ENCODE measurements at regions not wholly inside any gene's neighbourhood (a gene's known extent, or its start where the extent isn't known, plus 50 kb on each side); places are given as distances from the start of the nearest gene placed in this dataset.

DNA sequence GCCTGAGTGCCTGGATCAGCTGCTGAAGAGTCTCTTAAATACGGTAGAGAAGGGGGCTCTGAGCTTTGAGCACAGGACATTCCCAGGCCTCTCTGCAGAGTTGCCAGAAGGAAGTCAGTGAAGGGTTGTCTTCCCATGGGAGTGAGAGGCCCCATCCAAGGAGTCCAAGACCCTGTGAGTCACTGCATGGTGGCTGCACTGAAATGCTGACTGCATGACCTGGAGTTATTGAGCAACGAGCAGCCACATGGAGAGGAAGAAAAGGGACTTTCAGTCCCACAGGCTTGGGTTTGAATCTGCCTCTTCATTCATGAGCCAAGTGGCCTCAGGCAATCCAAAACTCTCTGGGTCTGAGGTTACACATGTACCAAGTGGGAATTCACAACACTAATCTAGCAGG, 69.6 kb upstream of the RASGRF1 start:
- no peaks in the 10 kb centered on the region for H3K9me2 ChIP-seq (replicated peaks; ENCODE audit: insufficient read depth)
- no peak overlapping the region for H2AFZ ChIP-seq
- TF ChIP-seq EZH2 (IDR thresholded peaks at IDR 0.05; ENCODE audit: borderline replicate concordance) (no peak), CTCF (IDR thresholded peaks at IDR 0.05; ENCODE audit: poor library complexity) (no peak), EZH2phosphoT487 (IDR thresholded peaks at IDR 0.05; ENCODE audit: low read depth, severe bottlenecking, unreplicated experiment) (no peak)

DNA sequence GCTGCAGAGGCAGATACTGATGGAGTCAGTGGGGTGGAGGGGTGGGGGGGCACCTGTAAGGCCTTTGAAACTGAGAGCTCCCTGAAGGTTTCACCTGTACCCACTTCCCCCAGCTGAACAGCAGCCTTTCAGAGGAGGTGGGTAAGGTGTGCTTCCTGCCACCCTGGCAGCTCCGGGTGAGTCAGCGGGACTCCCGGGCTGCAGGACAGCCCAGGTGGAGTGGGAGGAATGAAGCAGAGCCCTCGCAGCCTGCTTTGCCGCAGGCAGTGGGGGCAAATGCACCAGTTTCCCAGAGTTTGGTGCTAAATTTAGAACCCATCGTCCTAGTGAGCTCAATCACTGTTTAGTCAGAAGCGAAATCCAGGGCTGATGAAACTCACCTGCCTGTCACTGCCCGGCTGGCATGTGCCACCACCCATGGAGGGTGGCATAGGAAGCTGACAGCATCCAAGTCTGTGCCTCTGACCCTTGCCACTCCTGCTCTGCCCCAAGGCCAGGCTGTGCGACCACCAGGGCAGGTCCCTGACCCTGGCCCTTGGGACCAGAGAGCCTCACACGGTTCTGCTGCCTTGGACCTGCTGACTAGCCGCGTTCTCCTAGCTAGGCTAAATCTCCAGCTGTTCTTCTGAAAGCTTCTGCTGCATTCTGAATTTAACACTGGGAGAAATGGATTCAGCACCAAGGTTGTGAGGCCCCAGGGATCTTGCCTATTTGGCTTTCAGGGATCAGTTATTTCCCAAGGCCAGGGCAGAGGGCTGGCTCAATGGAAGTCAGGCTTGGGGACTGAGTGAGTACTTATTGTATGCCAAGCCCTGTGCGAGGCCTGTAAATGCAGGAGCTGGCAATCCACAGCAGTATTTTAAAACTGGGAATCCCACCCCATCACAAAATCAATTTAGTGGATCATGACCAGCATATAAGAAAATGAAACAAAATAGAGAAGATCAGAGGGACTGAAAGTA, 67.3 kb upstream of the RASGRF1 start:
- no peak overlapping the region for H3K4me3 ChIP-seq
- no peak overlapping the region for H2AFZ ChIP-seq
- H4K20me1 ChIP-seq (ENCODE audit: insufficient read depth, poor library complexity, severe bottlenecking), result no peaks in the 10 kb centered on the region
- H3K27ac ChIP-seq, result no peak overlapping the region
- H3K27me3 ChIP-seq, result no peaks in the 10 kb centered on the region
- WGBS (ENCODE audit: low lambda C conversion rate, missing lambda C conversion rate), result 83% methylated on average over 13 of the region's 13 CpGs
- H3K4me1 ChIP-seq (ENCODE audit: insufficient read depth), result no peaks in the 10 kb centered on the region
- no peaks in the 10 kb centered on the region for H3K36me3 ChIP-seq (replicated peaks; ENCODE audit: insufficient read depth, low read depth)
- no peak for DNase-seq (ENCODE audit: low spot score)
- H3K4me2 ChIP-seq, result no peak overlapping the region
- H3K9me3 ChIP-seq (ENCODE audit: low read depth), result no peaks in the 10 kb centered on the region
- no peaks in the 10 kb centered on the region for H3K79me2 ChIP-seq
- no peaks in the 10 kb centered on the region for H3K9me2 ChIP-seq (replicated peaks; ENCODE audit: insufficient read depth)
- TF ChIP-seq CTCF (IDR thresholded peaks at IDR 0.05; ENCODE audit: poor library complexity) (no peak), EZH2 (IDR thresholded peaks at IDR 0.05; ENCODE audit: borderline replicate concordance) (no peak), EZH2phosphoT487 (IDR thresholded peaks at IDR 0.05; ENCODE audit: low read depth, severe bottlenecking, unreplicated experiment) (no peak)

More for the DNA sequence above, 69.6 kb upstream of the RASGRF1 start:
- no peak overlapping the region for H3K4me3 ChIP-seq
- no peak overlapping the region for H3K27ac ChIP-seq
- no peak overlapping the region for H3K4me2 ChIP-seq
- DNase-seq (ENCODE audit: low spot score), result no peak
- no peaks in the 10 kb centered on the region for H3K36me3 ChIP-seq (replicated peaks; ENCODE audit: insufficient read depth, low read depth)
- no peaks in the 10 kb centered on the region for H3K4me1 ChIP-seq (ENCODE audit: insufficient read depth)
- WGBS (ENCODE audit: low lambda C conversion rate, missing lambda C conversion rate), result 93% methylated on average over 2 of the region's 2 CpGs
- H3K79me2 ChIP-seq, result no peaks in the 10 kb centered on the region
- H4K20me1 ChIP-seq (ENCODE audit: insufficient read depth, poor library complexity, severe bottlenecking), result no peaks in the 10 kb centered on the region
- no peaks in the 10 kb centered on the region for H3K27me3 ChIP-seq
- no peaks in the 10 kb centered on the region for H3K9me3 ChIP-seq (ENCODE audit: low read depth)

GRCh38 chr15:79156704-79157375, 66.3 kb upstream of the RASGRF1 start:
- no peaks in the 10 kb centered on the region for H3K27me3 ChIP-seq
- H3K79me2 ChIP-seq, result no peaks in the 10 kb centered on the region
- DNase-seq (ENCODE audit: low spot score), result no peak
- no peak overlapping the region for H3K4me2 ChIP-seq
- H2AFZ ChIP-seq, result no peak overlapping the region
- TF ChIP-seq CTCF (IDR thresholded peaks at IDR 0.05; ENCODE audit: poor library complexity), result no peak
- no peak for TF ChIP-seq EZH2 (IDR thresholded peaks at IDR 0.05; ENCODE audit: borderline replicate concordance)
- no peak for TF ChIP-seq EZH2phosphoT487 (IDR thresholded peaks at IDR 0.05; ENCODE audit: low read depth, severe bottlenecking, unreplicated experiment)
- WGBS (ENCODE audit: low lambda C conversion rate, missing lambda C conversion rate), result 79% methylated on average over 7 of the region's 7 CpGs
- no peak overlapping the region for H3K27ac ChIP-seq
- no peak overlapping the region for H3K4me3 ChIP-seq
- no peaks in the 10 kb centered on the region for H3K36me3 ChIP-seq (replicated peaks; ENCODE audit: insufficient read depth, low read depth)
- no peaks in the 10 kb centered on the region for H3K9me2 ChIP-seq (replicated peaks; ENCODE audit: insufficient read depth)
- no peaks in the 10 kb centered on the region for H4K20me1 ChIP-seq (ENCODE audit: insufficient read depth, poor library complexity, severe bottlenecking)
- H3K9me3 ChIP-seq (ENCODE audit: low read depth), result no peaks in the 10 kb centered on the region
- H3K4me1 ChIP-seq (ENCODE audit: insufficient read depth), result no peaks in the 10 kb centered on the region

All from hepatocyte (in vitro differentiated cells).